Loucy (cell line): ENCODE measurements at regions not wholly inside any gene's neighbourhood (a gene's known extent, or its start where the extent isn't known, plus 50 kb on each side); places are given as distances from the start of the nearest gene placed in this dataset.

Experiments used
- H2AFZ ChIP-seq: fragments of 200-600 bp; sonication (generic); 2 replicates; pipeline ENCODE4 v1.6.0; 2016; ENCODE audit warnings: antibody characterized with exemption, mild to moderate bottlenecking, low read length, moderate library complexity
- H3F3A ChIP-seq: fragments of 200-600 bp; 2 replicates; pipeline ENCODE4 v1.6.0; 2016; ENCODE audit warnings: antibody characterized with exemption, low read depth, mild to moderate bottlenecking
- H3K27me3 ChIP-seq: fragments of 200-600 bp; sonication (generic); 2 replicates; pipeline ENCODE4 v1.6.1; 2014; ENCODE audit warnings: low read length, mild to moderate bottlenecking; ENCODE audit not compliant: insufficient read depth, poor library complexity, severe bottlenecking
- H3K36me3 ChIP-seq: fragments of 200-600 bp; sonication (generic); 2 replicates; pipeline ENCODE4 v1.6.1; 2016; ENCODE audit warnings: low read length; ENCODE audit not compliant: insufficient read depth
- H3K4me1 ChIP-seq: fragments of 200-600 bp; sonication (generic); 2 replicates; pipeline ENCODE4 v1.5.1; 2014; ENCODE audit warnings: low read length, mild to moderate bottlenecking; ENCODE audit not compliant: insufficient read depth, poor library complexity, severe bottlenecking
- H3K4me2 ChIP-seq: fragments of 200-600 bp; sonication (generic); 2 replicates; pipeline ENCODE4 v1.6.0; 2014; ENCODE audit warnings: antibody characterized with exemption, low read length, low read depth, mild to moderate bottlenecking; ENCODE audit not compliant: poor library complexity, severe bottlenecking
- H3K4me3 ChIP-seq: fragments of 200-600 bp; sonication (generic); 2 replicates; pipeline ENCODE4 v1.5.1; 2014; ENCODE audit warnings: low read length, mild to moderate bottlenecking, mixed read lengths; ENCODE audit not compliant: poor library complexity, severe bottlenecking
- H3K79me2 ChIP-seq: fragments of 200-600 bp; sonication (generic); 2 replicates; pipeline ENCODE4 v1.6.1; 2014; ENCODE audit warnings: low read length; ENCODE audit not compliant: insufficient read depth
- H3K9ac ChIP-seq: fragments of 200-600 bp; sonication (generic); 2 replicates; pipeline ENCODE4 v1.6.0; 2014; ENCODE audit warnings: mild to moderate bottlenecking, low read depth, low read length, moderate library complexity; ENCODE audit not compliant: poor library complexity, severe bottlenecking
- H3K9me2 ChIP-seq: fragments of 200-600 bp; sonication (generic); replicated peaks from 2 replicates; pipeline ENCODE4 v1.6.1; 2016; ENCODE audit warnings: low read depth, low read length, mixed read lengths
- H3K9me3 ChIP-seq: fragments of 200-600 bp; sonication (generic); 2 replicates; pipeline ENCODE4 v1.6.1; 2014; ENCODE audit warnings: mild to moderate bottlenecking, antibody characterized with exemption, low read length, low read depth; ENCODE audit not compliant: insufficient read depth
- H4K20me1 ChIP-seq: fragments of 200-600 bp; sonication (generic); 2 replicates; pipeline ENCODE4 v1.6.0; 2014; ENCODE audit warnings: antibody characterized with exemption, low read length, mild to moderate bottlenecking; ENCODE audit not compliant: insufficient read depth, poor library complexity, severe bottlenecking
- EZH2phosphoT487 ChIP-seq: fragments of 200-600 bp; IDR thresholded peaks from 2 replicates; pipeline ENCODE4 v1.6.1; 2018; ENCODE audit warnings: antibody characterized with exemption, mild to moderate bottlenecking, moderate library complexity, borderline replicate concordance
- TF ChIP-seq, protein P1 (sequence below): fragments of 200-600 bp; sonication (generic); conservative IDR thresholded peaks from 2 replicates; pipeline ENCODE4 v1.5.1; 2014; ENCODE audit warnings: mild to moderate bottlenecking, antibody characterized with exemption, low read length

GRCh38 chr7:25906003-25906402, 246.0 kb upstream of the NFE2L3 start:
- no peak overlapping the region for H3K4me3 ChIP-seq
- no peaks in the 10 kb centered on the region for H4K20me1 ChIP-seq
- H3K4me2 ChIP-seq: no peak overlapping the region
- no peaks in the 10 kb centered on the region for H3K36me3 ChIP-seq
- H3K79me2 ChIP-seq: no peaks in the 10 kb centered on the region
- H2AFZ ChIP-seq: no peak overlapping the region
- H3K9me2 ChIP-seq: no peaks in the 10 kb centered on the region
- peaks cover 9% of the 10 kb centered on the region for H3K4me1 ChIP-seq
- TF ChIP-seq, protein P1, sequence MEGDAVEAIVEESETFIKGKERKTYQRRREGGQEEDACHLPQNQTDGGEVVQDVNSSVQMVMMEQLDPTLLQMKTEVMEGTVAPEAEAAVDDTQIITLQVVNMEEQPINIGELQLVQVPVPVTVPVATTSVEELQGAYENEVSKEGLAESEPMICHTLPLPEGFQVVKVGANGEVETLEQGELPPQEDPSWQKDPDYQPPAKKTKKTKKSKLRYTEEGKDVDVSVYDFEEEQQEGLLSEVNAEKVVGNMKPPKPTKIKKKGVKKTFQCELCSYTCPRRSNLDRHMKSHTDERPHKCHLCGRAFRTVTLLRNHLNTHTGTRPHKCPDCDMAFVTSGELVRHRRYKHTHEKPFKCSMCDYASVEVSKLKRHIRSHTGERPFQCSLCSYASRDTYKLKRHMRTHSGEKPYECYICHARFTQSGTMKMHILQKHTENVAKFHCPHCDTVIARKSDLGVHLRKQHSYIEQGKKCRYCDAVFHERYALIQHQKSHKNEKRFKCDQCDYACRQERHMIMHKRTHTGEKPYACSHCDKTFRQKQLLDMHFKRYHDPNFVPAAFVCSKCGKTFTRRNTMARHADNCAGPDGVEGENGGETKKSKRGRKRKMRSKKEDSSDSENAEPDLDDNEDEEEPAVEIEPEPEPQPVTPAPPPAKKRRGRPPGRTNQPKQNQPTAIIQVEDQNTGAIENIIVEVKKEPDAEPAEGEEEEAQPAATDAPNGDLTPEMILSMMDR: no peak
- no peak for TF ChIP-seq EZH2phosphoT487
- no peaks in the 10 kb centered on the region for H3F3A ChIP-seq
- peaks cover 23% of the 10 kb centered on the region for H3K27me3 ChIP-seq
- no peaks in the 10 kb centered on the region for H3K9me3 ChIP-seq
- no peak overlapping the region for H3K9ac ChIP-seq

GRCh38 chr7:25906760-25907159, 245.2 kb upstream of the NFE2L3 start:
- H4K20me1 ChIP-seq: no peaks in the 10 kb centered on the region
- H3K9me2 ChIP-seq: no peaks in the 10 kb centered on the region
- H3K9ac ChIP-seq: no peak overlapping the region
- no peaks in the 10 kb centered on the region for H3F3A ChIP-seq
- TF ChIP-seq EZH2phosphoT487: no peak
- TF ChIP-seq, protein P1: no peak
- no peak overlapping the region for H3K4me3 ChIP-seq
- no peaks in the 10 kb centered on the region for H3K79me2 ChIP-seq
- H3K27me3 ChIP-seq: peaks cover 20% of the 10 kb centered on the region
- H2AFZ ChIP-seq: no peak overlapping the region
- H3K4me2 ChIP-seq: no peak overlapping the region
- H3K36me3 ChIP-seq: no peaks in the 10 kb centered on the region
- H3K4me1 ChIP-seq: peaks cover 9% of the 10 kb centered on the region
- H3K9me3 ChIP-seq: no peaks in the 10 kb centered on the region

DNA sequence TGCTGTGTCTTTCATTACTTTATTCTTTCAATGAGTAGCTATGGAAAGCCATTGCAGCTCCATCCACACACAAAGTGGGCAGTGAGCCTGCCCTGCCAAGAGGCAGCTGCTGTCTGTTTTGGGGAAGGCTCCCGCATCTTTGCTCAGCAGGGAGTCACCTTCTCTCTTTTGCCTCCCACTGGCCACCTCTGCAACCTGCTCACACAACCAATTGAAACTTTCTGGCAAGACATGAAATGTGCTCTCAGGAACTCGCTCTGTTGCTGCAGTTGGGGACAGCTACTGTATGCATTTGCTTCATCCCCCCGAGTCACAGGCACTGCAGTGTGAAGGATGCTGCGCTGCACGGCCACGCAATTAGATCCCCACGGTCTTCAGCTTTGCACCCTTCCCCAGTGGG, 244.8 kb upstream of the NFE2L3 start:
- H3F3A ChIP-seq: no peaks in the 10 kb centered on the region
- H4K20me1 ChIP-seq: no peaks in the 10 kb centered on the region
- TF ChIP-seq, protein P1: no peak
- TF ChIP-seq EZH2phosphoT487: no peak
- no peaks in the 10 kb centered on the region for H3K9me2 ChIP-seq
- peaks cover 20% of the 10 kb centered on the region for H3K27me3 ChIP-seq
- H3K9me3 ChIP-seq: no peaks in the 10 kb centered on the region
- H3K9ac ChIP-seq: no peak overlapping the region
- peaks cover 9% of the 10 kb centered on the region for H3K4me1 ChIP-seq
- H3K4me3 ChIP-seq: no peak overlapping the region
- H2AFZ ChIP-seq: no peak overlapping the region
- no peaks in the 10 kb centered on the region for H3K79me2 ChIP-seq
- H3K4me2 ChIP-seq: no peak overlapping the region
- H3K36me3 ChIP-seq: no peaks in the 10 kb centered on the region
